Ovary (tissue), 7 donors: ENCODE measurements at regions not wholly inside any gene's neighbourhood (a gene's known extent, or its start where the extent isn't known, plus 50 kb on each side); places are given as distances from the start of the nearest gene placed in this dataset.
"Not testable (repeated sequence)": the region's sequence is repeated elsewhere in the genome, so short reads cannot be mapped to it uniquely, and the experiment has no call there.

Experiments
- DNase-seq, 5 donors: peaks; one replicate each; pipeline ENCODE4 v3.0.0-alpha.2; 2019 to 2020
- H3K27ac ChIP-seq, 2 donors: fragments of 200-600 bp; one replicate each; pipeline versions ENCODE4 v1.5.1 to v1.8.0; 2019 to 2022
- H3K27me3 ChIP-seq: fragments of 200-600 bp; one replicate; pipeline ENCODE4 v1.8.0; 2022
- H3K36me3 ChIP-seq: fragments of 200-600 bp; sonication (generic); one replicate; pipeline ENCODE4 v1.5.1; 2019
- H3K4me1 ChIP-seq: one replicate; pipeline ENCODE4 v1.8.1; 2013; ENCODE audit warnings: mild to moderate bottlenecking, moderate library complexity; ENCODE audit not compliant: insufficient read depth
- H3K4me3 ChIP-seq: fragments of 200-600 bp; sonication (generic); one replicate; pipeline ENCODE4 v1.5.1; 2017
- H3K9me3 ChIP-seq, 2 donors: fragments of 200-600 bp in 1 of 2; sonication (generic) in 1 of 2; one replicate each; pipeline versions ENCODE4 v1.5.1 to v1.8.1; 2013 to 2019; ENCODE audit warnings: mild to moderate bottlenecking in 1 of 2, moderate library complexity in 1 of 2
- EP300 ChIP-seq: sonication (generic); formaldehyde crosslinking; IDR thresholded peaks from one replicate; pipeline ENCODE4 v1.6.1; 2017; ENCODE audit warnings: antibody characterized with exemption
- POLR2A ChIP-seq: fragments of 450-650 bp; IDR thresholded peaks from one replicate; pipeline ENCODE4 v1.6.1; 2017; ENCODE audit warnings: antibody characterized with exemption, mild to moderate bottlenecking, moderate library complexity
- WGBS, 3 donors: extraction: QIAGEN DNeasy Blood & Tissue Kit in 1 of 3; methylation state at CpG; one replicate each; pipeline versions ENCODE4 v1.1.5 to v1.1.7; 2013 to 2017; 5-methylcytosine and 5-hydroxymethylcytosine counted together
- intact Hi-C, 4 donors: fragments of 100-400 bp; cut with DNase I; formaldehyde crosslinking; loops; one replicate each; pipeline versions ENCODE4 v1.11.0 to v1.15.1; 2022 to 2023
- TF ChIP-seq, protein P1 (sequence below), 3 donors: fragments of 450-650 bp in 2 of 3; fragments of 200-600 bp in 1 of 3; IDR thresholded peaks; one replicate each; pipeline versions ENCODE4 v1.5.1 to v1.8.0; 2016 to 2022; ENCODE audit warnings: antibody characterized with exemption in 3 of 3, mild to moderate bottlenecking in 1 of 3
- donor health status: DM: no; HTN: no; CAD: no; lungs with moderate emphysema.
- donor health status: DM: no; HTN: no; CAD: no.
- donor health status: Bipolar disorder and iron deficiency.
- donor health status: DM: no; HTN: no; CAD: no.
- donor health status: DM: yes; HTN: yes; CAD: no.

GRCh38 chr18:6525604-6526003 is 110.9 kb upstream of the L3MBTL4 start:
- Histone ChIP-seq H3K27ac (no peak overlapping the region), H3K36me3 (no peaks in the 10 kb centered on the region), H3K27me3 (no peaks in the 10 kb centered on the region), H3K4me1 (no peaks in the 10 kb centered on the region), H3K4me3 (no peak overlapping the region), H3K9me3 (no peaks in the 10 kb centered on the region)
- WGBS, 3 donors = 39 to 55% (median 43%) methylated on average over 2 of the region's 2 CpGs
- TF ChIP-seq POLR2A = no peak
- TF ChIP-seq, protein P1, sequence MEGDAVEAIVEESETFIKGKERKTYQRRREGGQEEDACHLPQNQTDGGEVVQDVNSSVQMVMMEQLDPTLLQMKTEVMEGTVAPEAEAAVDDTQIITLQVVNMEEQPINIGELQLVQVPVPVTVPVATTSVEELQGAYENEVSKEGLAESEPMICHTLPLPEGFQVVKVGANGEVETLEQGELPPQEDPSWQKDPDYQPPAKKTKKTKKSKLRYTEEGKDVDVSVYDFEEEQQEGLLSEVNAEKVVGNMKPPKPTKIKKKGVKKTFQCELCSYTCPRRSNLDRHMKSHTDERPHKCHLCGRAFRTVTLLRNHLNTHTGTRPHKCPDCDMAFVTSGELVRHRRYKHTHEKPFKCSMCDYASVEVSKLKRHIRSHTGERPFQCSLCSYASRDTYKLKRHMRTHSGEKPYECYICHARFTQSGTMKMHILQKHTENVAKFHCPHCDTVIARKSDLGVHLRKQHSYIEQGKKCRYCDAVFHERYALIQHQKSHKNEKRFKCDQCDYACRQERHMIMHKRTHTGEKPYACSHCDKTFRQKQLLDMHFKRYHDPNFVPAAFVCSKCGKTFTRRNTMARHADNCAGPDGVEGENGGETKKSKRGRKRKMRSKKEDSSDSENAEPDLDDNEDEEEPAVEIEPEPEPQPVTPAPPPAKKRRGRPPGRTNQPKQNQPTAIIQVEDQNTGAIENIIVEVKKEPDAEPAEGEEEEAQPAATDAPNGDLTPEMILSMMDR (IDR thresholded peaks at IDR 0.05) = no peak
- TF ChIP-seq EP300 = no peak
- no peak for DNase-seq
- intact Hi-C loops = no loop called here

- WGBS, 3 donors = 0 to 2% (median 2%) methylated on average over 1 of the region's 1 CpG
- Histone ChIP-seq H3K4me1 (peaks cover 1% of the 10 kb centered on the region), H3K4me3 (no peak overlapping the region), H3K36me3 (no peaks in the 10 kb centered on the region), H3K27ac (peak overlapping the region in 1 of 2 donors; percentile 3), H3K9me3 (no peaks in the 10 kb centered on the region), H3K27me3 (no peaks in the 10 kb centered on the region)
- no peak for DNase-seq
- intact Hi-C loops = no loop called here
- TF ChIP-seq EP300 = no peak
- TF ChIP-seq, protein P1 (IDR thresholded peaks at IDR 0.05) = no peak
- TF ChIP-seq POLR2A = no peak
These were observed 122.8 kb upstream of the L3MBTL4 start for GRCh38 chr18:6537475-6537874.

- intact Hi-C loops = loop anchor here in 3 of 4 donors (5.0 kb wide), 2 partner anchors 126 to 346 kb away; no protein-coding TSS in a partner anchor
- H3K27ac ChIP-seq, H3K9me3 ChIP-seq, H3K4me3 ChIP-seq, H3K4me1 ChIP-seq, H3K36me3 ChIP-seq, H3K27me3 ChIP-seq: not testable (repeated sequence)
- 51 to 72% (median 70%) methylated on average over 6 of the region's 6 CpGs for WGBS, 3 donors
- DNase-seq = peak in 1 of 5 donors; percentile 25
These were observed 126.5 kb upstream of the L3MBTL4 start for GRCh38 chr18:6541131-6541679.

DNA sequence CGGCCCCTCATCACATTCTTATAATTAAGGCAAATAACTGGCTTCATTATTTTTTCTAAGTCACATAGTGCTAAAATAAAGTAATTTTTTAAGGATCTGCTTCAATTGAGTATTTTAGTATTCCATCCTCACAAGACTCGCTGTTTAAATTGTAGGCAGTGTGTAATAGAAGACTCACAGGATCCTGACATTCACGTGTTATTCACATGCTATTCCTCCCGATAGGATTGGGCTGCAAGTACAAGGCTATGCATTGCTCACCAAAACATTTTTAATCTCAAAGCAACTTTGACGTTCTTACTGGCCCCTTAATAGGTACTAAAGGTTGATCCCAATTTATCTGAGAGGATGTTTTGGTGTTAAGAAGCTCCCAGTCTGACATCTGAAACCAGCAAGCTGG is 127.6 kb upstream of the L3MBTL4 start:
- no peak overlapping the region for H3K27ac ChIP-seq
- intact Hi-C loops = loop anchor here in 3 of 4 donors (2.0 to 5.0 kb wide), 3 partner anchors 125 to 345 kb away; no protein-coding TSS in a partner anchor
- 34 to 56% (median 49%) methylated on average over 5 of the region's 5 CpGs for WGBS, 3 donors
- TF ChIP-seq POLR2A (no peak), EP300 (no peak)
- TF ChIP-seq, protein P1 (IDR thresholded peaks at IDR 0.05) = no peak
- DNase-seq = no peak
- H3K36me3 ChIP-seq = no peaks in the 10 kb centered on the region
- H3K4me3 ChIP-seq = no peak overlapping the region
- H3K27me3 ChIP-seq = no peaks in the 10 kb centered on the region
- H3K9me3 ChIP-seq = no peaks in the 10 kb centered on the region
- H3K4me1 ChIP-seq = peaks cover 5% of the 10 kb centered on the region

GRCh38 chr18:6543330-6543908 is 128.7 kb upstream of the L3MBTL4 start:
- WGBS, 3 donors = 34 to 38% (median 34%) methylated on average over 8 of the region's 8 CpGs
- TF ChIP-seq EP300 = no peak
- TF ChIP-seq, protein P1 (IDR thresholded peaks at IDR 0.05) = peak; percentile 42 to 63 (median 61)
- DNase-seq = no peak
- Histone ChIP-seq H3K9me3 (no peaks in the 10 kb centered on the region), H3K4me1 (peaks cover 5% of the 10 kb centered on the region), H3K4me3 (no peak overlapping the region), H3K36me3 (no peaks in the 10 kb centered on the region), H3K27ac (no peak overlapping the region), H3K27me3 (no peaks in the 10 kb centered on the region)
- intact Hi-C loops = loop anchor here in 3 of 4 donors (2.0 to 5.0 kb wide), 3 partner anchors 124 to 344 kb away; no protein-coding TSS in a partner anchor
